Loucy (cell line): ENCODE measurements at regions not wholly inside any gene's neighbourhood (a gene's known extent, or its start where the extent isn't known, plus 50 kb on each side); places are given as distances from the start of the nearest gene placed in this dataset.

Experiments
- H2AFZ ChIP-seq: fragments of 200-600 bp; sonication (generic); 2 replicates; pipeline ENCODE4 v1.6.0; 2016; ENCODE audit warnings: antibody characterized with exemption, mild to moderate bottlenecking, low read length, moderate library complexity
- H3F3A ChIP-seq: fragments of 200-600 bp; 2 replicates; pipeline ENCODE4 v1.6.0; 2016; ENCODE audit warnings: antibody characterized with exemption, low read depth, mild to moderate bottlenecking
- H3K27me3 ChIP-seq: fragments of 200-600 bp; sonication (generic); 2 replicates; pipeline ENCODE4 v1.6.1; 2014; ENCODE audit warnings: low read length, mild to moderate bottlenecking; ENCODE audit not compliant: insufficient read depth, poor library complexity, severe bottlenecking
- H3K36me3 ChIP-seq: fragments of 200-600 bp; sonication (generic); 2 replicates; pipeline ENCODE4 v1.6.1; 2016; ENCODE audit warnings: low read length; ENCODE audit not compliant: insufficient read depth
- H3K4me1 ChIP-seq: fragments of 200-600 bp; sonication (generic); 2 replicates; pipeline ENCODE4 v1.5.1; 2014; ENCODE audit warnings: low read length, mild to moderate bottlenecking; ENCODE audit not compliant: insufficient read depth, poor library complexity, severe bottlenecking
- H3K4me2 ChIP-seq: fragments of 200-600 bp; sonication (generic); 2 replicates; pipeline ENCODE4 v1.6.0; 2014; ENCODE audit warnings: antibody characterized with exemption, low read length, low read depth, mild to moderate bottlenecking; ENCODE audit not compliant: poor library complexity, severe bottlenecking
- H3K4me3 ChIP-seq: fragments of 200-600 bp; sonication (generic); 2 replicates; pipeline ENCODE4 v1.5.1; 2014; ENCODE audit warnings: low read length, mild to moderate bottlenecking, mixed read lengths; ENCODE audit not compliant: poor library complexity, severe bottlenecking
- H3K79me2 ChIP-seq: fragments of 200-600 bp; sonication (generic); 2 replicates; pipeline ENCODE4 v1.6.1; 2014; ENCODE audit warnings: low read length; ENCODE audit not compliant: insufficient read depth
- H3K9ac ChIP-seq: fragments of 200-600 bp; sonication (generic); 2 replicates; pipeline ENCODE4 v1.6.0; 2014; ENCODE audit warnings: mild to moderate bottlenecking, low read depth, low read length, moderate library complexity; ENCODE audit not compliant: poor library complexity, severe bottlenecking
- H3K9me2 ChIP-seq: fragments of 200-600 bp; sonication (generic); replicated peaks from 2 replicates; pipeline ENCODE4 v1.6.1; 2016; ENCODE audit warnings: low read depth, low read length, mixed read lengths
- H3K9me3 ChIP-seq: fragments of 200-600 bp; sonication (generic); 2 replicates; pipeline ENCODE4 v1.6.1; 2014; ENCODE audit warnings: mild to moderate bottlenecking, antibody characterized with exemption, low read length, low read depth; ENCODE audit not compliant: insufficient read depth
- H4K20me1 ChIP-seq: fragments of 200-600 bp; sonication (generic); 2 replicates; pipeline ENCODE4 v1.6.0; 2014; ENCODE audit warnings: antibody characterized with exemption, low read length, mild to moderate bottlenecking; ENCODE audit not compliant: insufficient read depth, poor library complexity, severe bottlenecking
- CTCF ChIP-seq: fragments of 200-600 bp; sonication (generic); conservative IDR thresholded peaks from 2 replicates; pipeline ENCODE4 v1.5.1; 2014; ENCODE audit warnings: mild to moderate bottlenecking, antibody characterized with exemption, low read length
- EZH2phosphoT487 ChIP-seq: fragments of 200-600 bp; IDR thresholded peaks from 2 replicates; pipeline ENCODE4 v1.6.1; 2018; ENCODE audit warnings: antibody characterized with exemption, mild to moderate bottlenecking, moderate library complexity, borderline replicate concordance

DNA sequence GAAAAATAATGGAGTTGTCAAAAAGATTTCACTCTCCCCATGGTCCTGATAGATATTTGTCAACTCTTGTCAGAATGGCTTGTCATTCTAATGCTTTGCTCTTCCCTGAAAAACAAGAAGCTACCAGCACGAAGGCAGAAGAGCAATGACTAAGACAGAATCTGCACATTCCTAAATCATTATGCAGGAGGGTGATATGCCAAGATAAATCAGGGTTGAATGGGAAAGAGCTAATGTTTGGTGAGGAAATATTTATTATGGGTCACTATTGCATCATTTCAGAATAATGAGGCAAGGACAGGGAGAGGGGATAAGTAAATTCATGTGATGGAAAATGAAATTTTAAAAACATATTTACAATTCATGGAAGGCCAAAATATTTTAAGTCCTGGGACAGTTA, 297.5 kb upstream of the XYLT1 start:
- Histone ChIP-seq H3K9me2 (no peaks in the 10 kb centered on the region), H3K4me1 (no peaks in the 10 kb centered on the region), H3K9ac (no peak overlapping the region), H3F3A (no peaks in the 10 kb centered on the region), H3K36me3 (no peaks in the 10 kb centered on the region), H3K4me2 (no peak overlapping the region), H3K4me3 (no peak overlapping the region), H3K79me2 (no peaks in the 10 kb centered on the region), H3K9me3 (no peaks in the 10 kb centered on the region), H4K20me1 (no peaks in the 10 kb centered on the region), H2AFZ (no peak overlapping the region), H3K27me3 (no peaks in the 10 kb centered on the region)
- TF ChIP-seq CTCF: no peak
- no peak for TF ChIP-seq EZH2phosphoT487

GRCh38 chr16:17766012-17766411, 295.3 kb upstream of the XYLT1 start:
- Histone ChIP-seq H3K9me3 (no peaks in the 10 kb centered on the region), H3K4me2 (no peak overlapping the region), H3K9ac (no peak overlapping the region), H3K79me2 (no peaks in the 10 kb centered on the region), H4K20me1 (no peaks in the 10 kb centered on the region), H3F3A (no peaks in the 10 kb centered on the region), H3K4me3 (no peak overlapping the region), H3K9me2 (no peaks in the 10 kb centered on the region), H3K4me1 (no peaks in the 10 kb centered on the region), H3K36me3 (no peaks in the 10 kb centered on the region), H2AFZ (no peak overlapping the region), H3K27me3 (no peaks in the 10 kb centered on the region)
- TF ChIP-seq EZH2phosphoT487: no peak

DNA sequence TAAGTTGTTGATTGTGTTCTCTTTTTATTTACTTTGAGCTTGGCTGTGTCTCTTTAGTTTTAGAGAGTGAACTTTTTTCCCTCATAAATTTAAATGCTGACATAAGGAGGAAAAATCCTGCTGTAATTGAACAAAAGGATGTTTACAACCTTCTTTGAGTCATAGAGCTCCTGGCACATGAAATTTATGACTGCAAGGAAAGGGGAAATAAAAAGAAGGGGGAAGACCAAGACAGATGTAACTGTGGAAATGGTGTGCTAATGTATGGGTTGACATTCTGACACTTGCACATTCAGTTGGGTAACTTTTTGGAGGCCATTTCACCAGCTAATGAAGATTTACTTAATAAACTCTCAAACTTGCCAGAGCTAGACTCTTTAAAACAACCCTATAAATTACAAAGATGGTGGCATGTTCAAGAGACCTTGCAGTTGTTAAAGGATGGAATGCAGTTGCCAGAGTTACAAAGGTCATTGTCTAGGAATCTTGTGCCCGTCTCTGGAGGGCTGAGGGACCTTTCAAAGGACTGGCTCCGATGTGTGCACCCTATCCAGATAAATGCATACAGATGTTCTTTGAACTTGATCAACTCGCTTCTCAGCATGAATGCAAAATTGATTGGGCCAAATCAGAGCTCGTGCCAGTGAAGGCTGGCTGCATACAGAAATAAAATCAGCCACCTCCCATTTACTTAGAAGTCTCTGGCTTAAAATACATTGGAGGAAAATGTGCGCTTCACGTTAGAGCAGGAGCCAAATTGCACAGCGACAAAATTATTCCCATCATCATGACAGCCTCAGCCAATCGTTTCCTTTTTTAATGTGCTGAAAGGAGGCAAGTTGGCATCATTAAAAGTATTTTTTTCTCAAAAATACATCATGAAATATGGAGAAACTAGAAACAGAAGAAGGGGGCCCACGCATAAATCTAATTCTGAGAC, 289.0 kb upstream of the XYLT1 start:
- no peaks in the 10 kb centered on the region; the same call in 1 of the 2 replicates for H3K9me3 ChIP-seq
- H2AFZ ChIP-seq: no peak overlapping the region
- no peaks in the 10 kb centered on the region for H3K27me3 ChIP-seq
- H3K4me2 ChIP-seq: no peak overlapping the region
- H4K20me1 ChIP-seq: no peaks in the 10 kb centered on the region
- H3K9me2 ChIP-seq: no peaks in the 10 kb centered on the region
- no peaks in the 10 kb centered on the region for H3K79me2 ChIP-seq
- no peaks in the 10 kb centered on the region for H3F3A ChIP-seq
- no peaks in the 10 kb centered on the region for H3K4me1 ChIP-seq
- H3K9ac ChIP-seq: no peak overlapping the region
- no peaks in the 10 kb centered on the region for H3K36me3 ChIP-seq
- TF ChIP-seq EZH2phosphoT487 (no peak), CTCF (no peak)
- H3K4me3 ChIP-seq: no peak overlapping the region
